ENCODE measurements at regions not wholly inside any gene's neighbourhood (a gene's known extent, or its start where the extent isn't known, plus 50 kb on each side); places are given as distances from the start of the nearest gene placed in this dataset.

DNA sequence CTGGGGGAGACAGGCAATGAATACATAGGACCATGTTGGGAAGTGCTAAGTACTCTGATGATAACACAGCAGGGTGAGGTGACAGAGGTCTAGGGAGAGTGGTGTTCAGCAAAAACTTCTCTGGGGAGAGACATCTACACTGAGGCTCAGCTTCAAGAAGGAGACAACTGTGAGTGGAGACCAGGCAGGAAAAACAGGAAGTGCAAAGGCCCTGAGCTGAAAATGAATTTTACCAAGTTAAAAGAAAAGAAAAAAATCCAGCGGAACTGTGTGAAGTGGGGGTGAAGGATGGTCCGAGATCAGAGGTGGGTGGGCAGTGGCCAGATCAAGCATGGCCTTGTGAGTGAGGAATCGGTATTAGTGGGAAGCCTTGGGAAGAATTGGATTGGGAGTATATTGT is 110.1 kb upstream of the CLSTN2 start:
- Histone ChIP-seq H2AK5ac (ENCODE audit: low read length, severe bottlenecking) (no peak overlapping the region), H2BK120ac (ENCODE audit: low read depth, low read length) (no peak overlapping the region), H2BK12ac (ENCODE audit: low read length in 2 of 2) (no peak overlapping the region), H3K9ac (ENCODE audit: low read length) (no peak overlapping the region), H3K23ac (ENCODE audit: low read length in 2 of 2) (no peak overlapping the region), H3K27me3 (ENCODE audit: control insufficient read depth in 1 of 2, insufficient read depth in 1 of 2, low read length in 2 of 2) (peaks cover 2 to 4% of the 10 kb centered on the region in 2 experiments), H3K4me1 (ENCODE audit: control insufficient read depth, insufficient read depth, low read depth, low read length) (no peaks in the 10 kb centered on the region), H3K27ac (ENCODE audit: low read length, poor library complexity, severe bottlenecking) (no peak overlapping the region), H4K8ac (ENCODE audit: low read length) (no peak overlapping the region), H2BK15ac (ENCODE audit: low read depth, poor library complexity, severe bottlenecking) (no peak overlapping the region), H3K4ac (ENCODE audit: low read depth in 1 of 2, low read length in 2 of 2) (no peak overlapping the region), H3K4me2 (ENCODE audit: low read length, poor library complexity, severe bottlenecking) (no peak overlapping the region), H3K79me1 (replicated peaks; ENCODE audit: low read length, poor library complexity, severe bottlenecking) (no peaks in the 10 kb centered on the region), H3K14ac (ENCODE audit: low read length in 2 of 2) (no peak overlapping the region), H4K91ac (ENCODE audit: low read length) (no peak overlapping the region), H3K36me3 (ENCODE audit: control insufficient read depth in 1 of 2, insufficient read depth in 2 of 2, low read depth in 1 of 2, low read length in 2 of 2) (no peaks in the 10 kb centered on the region), H3K18ac (ENCODE audit: low read depth in 1 of 2, low read length in 2 of 2) (no peak overlapping the region), H3K9me3 (ENCODE audit: control insufficient read depth, low read length) (no peaks in the 10 kb centered on the region), H2BK5ac (ENCODE audit: low read depth, low read length, poor library complexity, severe bottlenecking) (no peak overlapping the region), H2AFZ (ENCODE audit: low read depth, low read length) (no peak overlapping the region), H3K4me3 (ENCODE audit: insufficient read depth in 1 of 2, low read depth in 1 of 2, low read length in 2 of 2) (no peak overlapping the region)
- WGBS = 86% methylated on average over 3 of the region's 3 CpGs
- no peak for DNase-seq

DNA sequence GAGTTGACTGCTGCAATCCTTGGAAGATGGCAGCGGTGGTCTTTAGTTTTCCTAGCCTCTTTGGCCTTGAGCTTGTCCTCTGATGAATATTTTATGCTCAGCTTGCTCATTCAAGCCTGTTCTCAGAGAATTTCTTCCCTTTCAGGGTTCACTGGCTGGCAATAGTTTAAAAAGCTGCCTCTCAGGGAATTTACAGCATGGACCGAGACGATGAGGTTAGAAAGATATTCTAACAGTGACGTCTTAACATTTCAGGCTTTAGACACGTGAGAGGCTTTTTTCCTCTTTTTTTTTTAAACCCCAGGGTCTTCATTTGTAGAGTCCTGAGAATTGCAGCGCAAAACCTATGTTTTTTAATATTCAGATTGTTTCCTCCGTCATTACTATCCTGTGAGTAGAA is 120.3 kb upstream of the CLSTN2 start:
- Histone ChIP-seq H2AK5ac (ENCODE audit: low read length, severe bottlenecking) (no peak overlapping the region), H3K4me1 (ENCODE audit: control insufficient read depth, insufficient read depth, low read depth, low read length) (no peaks in the 10 kb centered on the region), H3K36me3 (ENCODE audit: control insufficient read depth in 1 of 2, insufficient read depth in 2 of 2, low read depth in 1 of 2, low read length in 2 of 2) (no peaks in the 10 kb centered on the region), H2AFZ (ENCODE audit: low read depth, low read length) (no peak overlapping the region), H3K9ac (ENCODE audit: low read length) (no peak overlapping the region), H3K27ac (ENCODE audit: low read length, poor library complexity, severe bottlenecking) (no peak overlapping the region), H3K23ac (ENCODE audit: low read length in 2 of 2) (no peak overlapping the region), H3K18ac (ENCODE audit: low read depth in 1 of 2, low read length in 2 of 2) (peak overlapping the region in 1 of 2 experiments; percentile 12), H2BK5ac (ENCODE audit: low read depth, low read length, poor library complexity, severe bottlenecking) (no peak overlapping the region), H2BK12ac (ENCODE audit: low read length in 2 of 2) (peak overlapping the region in 1 of 2 experiments; percentile 66), H3K27me3 (ENCODE audit: control insufficient read depth in 1 of 2, insufficient read depth in 1 of 2, low read length in 2 of 2) (peaks cover 5 to 15% of the 10 kb centered on the region in 2 experiments), H3K4me3 (ENCODE audit: insufficient read depth in 1 of 2, low read depth in 1 of 2, low read length in 2 of 2) (no peak overlapping the region), H3K4me2 (ENCODE audit: low read length, poor library complexity, severe bottlenecking) (no peak overlapping the region), H4K8ac (ENCODE audit: low read length) (no peak overlapping the region), H3K9me3 (ENCODE audit: control insufficient read depth, low read length) (no peaks in the 10 kb centered on the region), H3K4ac (ENCODE audit: low read depth in 1 of 2, low read length in 2 of 2) (no peak overlapping the region), H4K91ac (ENCODE audit: low read length) (no peak overlapping the region), H2BK120ac (ENCODE audit: low read depth, low read length) (no peak overlapping the region), H3K79me1 (replicated peaks; ENCODE audit: low read length, poor library complexity, severe bottlenecking) (no peaks in the 10 kb centered on the region), H3K14ac (ENCODE audit: low read length in 2 of 2) (no peak overlapping the region), H2BK15ac (ENCODE audit: low read depth, poor library complexity, severe bottlenecking) (no peak overlapping the region)
- 87% methylated on average over 5 of the region's 7 CpGs for WGBS
- no peak for DNase-seq

DNA sequence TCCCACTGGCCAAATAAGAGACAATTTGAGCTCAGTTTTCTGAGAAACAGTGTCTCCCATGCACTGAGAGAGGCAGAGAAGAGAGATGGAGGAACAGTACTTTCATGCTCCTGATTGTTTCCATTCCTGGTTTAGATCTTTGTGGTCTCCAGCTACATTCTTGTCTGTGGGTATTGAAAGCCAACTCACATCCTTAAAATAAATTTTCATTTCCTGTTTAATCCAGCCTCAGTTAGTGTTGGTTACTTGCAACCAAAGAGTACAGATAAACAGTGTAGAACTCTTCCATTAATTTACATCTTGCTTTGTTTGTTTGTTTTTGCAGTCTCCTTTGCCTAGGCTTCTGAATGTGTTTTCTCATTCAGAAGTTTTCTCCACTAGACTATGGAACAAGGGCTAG is 123.7 kb upstream of the CLSTN2 start:
- Histone ChIP-seq H2BK120ac (ENCODE audit: low read depth, low read length) (peak overlapping the region; percentile 92), H3K9me3 (ENCODE audit: control insufficient read depth, low read length) (peaks cover 3% of the 10 kb centered on the region), H3K27me3 (ENCODE audit: control insufficient read depth in 1 of 2, insufficient read depth in 1 of 2, low read length in 2 of 2) (peaks cover 5 to 10% of the 10 kb centered on the region in 2 experiments), H3K4me3 (ENCODE audit: insufficient read depth in 1 of 2, low read depth in 1 of 2, low read length in 2 of 2) (no peak overlapping the region), H3K27ac (ENCODE audit: low read length, poor library complexity, severe bottlenecking) (no peak overlapping the region), H3K4me2 (ENCODE audit: low read length, poor library complexity, severe bottlenecking) (no peak overlapping the region), H3K79me1 (replicated peaks; ENCODE audit: low read length, poor library complexity, severe bottlenecking) (no peaks in the 10 kb centered on the region), H4K8ac (ENCODE audit: low read length) (no peak overlapping the region), H3K4ac (ENCODE audit: low read depth in 1 of 2, low read length in 2 of 2) (no peak overlapping the region), H3K4me1 (ENCODE audit: control insufficient read depth, insufficient read depth, low read depth, low read length) (no peaks in the 10 kb centered on the region), H3K23ac (ENCODE audit: low read length in 2 of 2) (no peak overlapping the region), H3K9ac (ENCODE audit: low read length) (no peak overlapping the region), H2AFZ (ENCODE audit: low read depth, low read length) (no peak overlapping the region), H3K36me3 (ENCODE audit: control insufficient read depth in 1 of 2, insufficient read depth in 2 of 2, low read depth in 1 of 2, low read length in 2 of 2) (no peaks in the 10 kb centered on the region), H2BK15ac (ENCODE audit: low read depth, poor library complexity, severe bottlenecking) (no peak overlapping the region), H4K91ac (ENCODE audit: low read length) (no peak overlapping the region), H2BK5ac (ENCODE audit: low read depth, low read length, poor library complexity, severe bottlenecking) (no peak overlapping the region), H3K14ac (ENCODE audit: low read length in 2 of 2) (no peak overlapping the region), H2BK12ac (ENCODE audit: low read length in 2 of 2) (no peak overlapping the region), H2AK5ac (ENCODE audit: low read length, severe bottlenecking) (no peak overlapping the region), H3K18ac (ENCODE audit: low read depth in 1 of 2, low read length in 2 of 2) (peak overlapping the region in 1 of 2 experiments; percentile 21)
- peak; percentile 62 for DNase-seq

DNA sequence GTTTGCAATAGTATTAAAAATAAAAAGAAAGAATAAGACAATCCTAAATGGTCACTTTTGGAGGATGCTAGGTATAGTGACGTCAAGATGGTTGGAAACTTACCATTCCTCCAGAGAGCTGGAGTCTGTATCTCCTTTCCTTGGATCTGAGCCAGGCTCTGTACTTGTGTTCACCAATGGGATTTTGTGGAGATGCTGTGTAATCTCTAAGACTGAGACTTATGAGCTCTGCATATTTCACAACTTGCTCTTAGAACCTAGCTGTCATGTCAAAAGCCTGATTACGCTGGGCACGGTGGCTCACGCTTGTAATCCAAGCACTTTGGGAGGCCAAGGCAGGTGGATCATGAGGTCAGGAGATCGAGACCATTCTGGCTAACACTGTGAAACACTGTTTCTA is 126.8 kb upstream of the CLSTN2 start:
- no peak overlapping the region for H2BK12ac ChIP-seq (ENCODE audit: low read length in 2 of 2)
- H2AFZ ChIP-seq (ENCODE audit: low read depth, low read length) = no peak overlapping the region
- no peaks in the 10 kb centered on the region for H3K4me1 ChIP-seq (ENCODE audit: control insufficient read depth, insufficient read depth, low read depth, low read length)
- peaks cover 0 to 6% of the 10 kb centered on the region in 2 experiments for H3K27me3 ChIP-seq (ENCODE audit: control insufficient read depth in 1 of 2, insufficient read depth in 1 of 2, low read length in 2 of 2)
- H3K18ac ChIP-seq (ENCODE audit: low read depth in 1 of 2, low read length in 2 of 2) = no peak overlapping the region
- DNase-seq = peak; percentile 13
- H3K9ac ChIP-seq (ENCODE audit: low read length) = no peak overlapping the region
- H3K36me3 ChIP-seq (ENCODE audit: control insufficient read depth in 1 of 2, insufficient read depth in 2 of 2, low read depth in 1 of 2, low read length in 2 of 2) = no peaks in the 10 kb centered on the region
- H3K79me1 ChIP-seq (replicated peaks; ENCODE audit: low read length, poor library complexity, severe bottlenecking) = no peaks in the 10 kb centered on the region
- WGBS = 79% methylated on average over 5 of the region's 5 CpGs
- no peak overlapping the region for H3K4me2 ChIP-seq (ENCODE audit: low read length, poor library complexity, severe bottlenecking)
- no peak overlapping the region for H2BK120ac ChIP-seq (ENCODE audit: low read depth, low read length)
- H2BK5ac ChIP-seq (ENCODE audit: low read depth, low read length, poor library complexity, severe bottlenecking) = no peak overlapping the region
- peaks cover 3% of the 10 kb centered on the region for H3K9me3 ChIP-seq (ENCODE audit: control insufficient read depth, low read length)
- no peak overlapping the region for H3K4me3 ChIP-seq (ENCODE audit: insufficient read depth in 1 of 2, low read depth in 1 of 2, low read length in 2 of 2)
- H4K91ac ChIP-seq (ENCODE audit: low read length) = no peak overlapping the region
- no peak overlapping the region for H2AK5ac ChIP-seq (ENCODE audit: low read length, severe bottlenecking)
- no peak overlapping the region for H4K8ac ChIP-seq (ENCODE audit: low read length)
- no peak overlapping the region for H3K23ac ChIP-seq (ENCODE audit: low read length in 2 of 2)
- no peak overlapping the region for H3K27ac ChIP-seq (ENCODE audit: low read length, poor library complexity, severe bottlenecking)
- no peak overlapping the region for H2BK15ac ChIP-seq (ENCODE audit: low read depth, poor library complexity, severe bottlenecking)
- no peak overlapping the region for H3K4ac ChIP-seq (ENCODE audit: low read depth in 1 of 2, low read length in 2 of 2)
- no peak overlapping the region for H3K14ac ChIP-seq (ENCODE audit: low read length in 2 of 2)

Measured in mesenchymal stem cell (in vitro differentiated cells and primary cell).